Urothelium cell line (cell line): ENCODE measurements at regions not wholly inside any gene's neighbourhood (a gene's known extent, or its start where the extent isn't known, plus 50 kb on each side); places are given as distances from the start of the nearest gene placed in this dataset.
"Not testable (repeated sequence)": the region's sequence is repeated elsewhere in the genome, so short reads cannot be mapped to it uniquely, and the experiment has no call there.

Source experiments
- DNase-seq: peaks from one replicate; pipeline ENCODE4 v3.0.0; 2011; ENCODE audit warnings: low spot score, mixed read lengths
- FAIRE-seq: peaks from 2 replicates; lab custom pipeline; 2011; peaks lifted over from hg19 to GRCh38; lab: Jason Lieb, UNC

DNA sequence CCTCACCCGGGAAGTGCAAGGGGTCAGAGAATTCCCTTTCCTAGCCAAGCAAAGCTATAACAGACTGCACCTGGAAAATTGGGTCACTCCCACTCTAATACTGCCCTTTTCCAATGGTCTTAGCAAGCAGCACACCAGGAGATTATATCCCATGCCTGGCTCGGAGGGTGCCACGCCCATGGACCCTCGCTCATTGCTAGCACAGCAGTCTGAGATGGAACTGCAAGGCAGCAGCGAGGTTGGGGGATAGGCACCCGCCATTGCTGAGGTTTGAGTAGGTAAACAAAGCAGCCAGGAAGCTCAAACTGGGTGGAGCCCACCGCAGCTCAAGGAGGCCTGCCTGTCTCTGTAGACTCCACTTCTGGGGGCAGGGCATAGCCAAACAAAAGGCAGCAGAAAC, 386.5 kb downstream of the CENPW start:
- not testable (repeated sequence) for DNase-seq, FAIRE-seq

DNA sequence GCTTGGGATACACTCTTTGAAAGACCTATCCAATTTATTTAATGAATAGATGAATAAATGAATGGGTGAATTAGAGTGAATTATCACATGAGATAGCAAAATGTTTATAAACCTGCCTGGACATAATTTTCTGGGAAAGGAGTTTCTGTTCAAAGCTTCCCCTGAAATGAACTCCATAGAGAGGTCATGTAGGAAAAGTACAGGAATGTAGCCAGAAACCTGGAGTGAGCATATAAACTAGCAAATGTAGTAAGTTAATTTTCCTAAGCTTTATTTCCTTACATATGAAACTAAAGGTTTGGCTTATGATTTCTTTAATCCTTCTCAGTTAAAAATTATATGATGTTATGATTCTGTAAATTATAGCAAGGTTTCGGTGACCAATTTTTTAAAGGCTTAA, 380.3 kb upstream of the RSPO3 start:
- FAIRE-seq (no peak), DNase-seq (no peak)

DNA sequence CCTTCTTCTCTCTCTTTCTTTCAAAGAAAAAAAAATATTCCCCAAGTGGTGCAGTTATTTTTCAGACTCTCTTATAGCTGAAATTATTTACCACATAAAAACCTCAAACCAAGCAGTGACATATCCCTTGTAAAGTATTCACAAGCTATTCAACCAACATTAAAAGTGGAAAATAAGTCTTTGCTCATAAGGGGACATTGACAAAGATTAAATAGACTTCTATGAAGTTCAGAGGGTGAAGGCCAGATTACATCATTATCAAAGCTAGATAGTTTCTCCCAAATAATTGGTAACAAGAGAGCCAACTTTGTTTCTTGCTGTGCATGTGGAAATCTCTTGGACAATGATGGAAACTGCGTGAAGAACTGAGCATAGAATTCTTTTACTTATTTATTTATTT, 379.8 kb upstream of the RSPO3 start:
- DNase-seq (no peak), FAIRE-seq (no peak)

DNA sequence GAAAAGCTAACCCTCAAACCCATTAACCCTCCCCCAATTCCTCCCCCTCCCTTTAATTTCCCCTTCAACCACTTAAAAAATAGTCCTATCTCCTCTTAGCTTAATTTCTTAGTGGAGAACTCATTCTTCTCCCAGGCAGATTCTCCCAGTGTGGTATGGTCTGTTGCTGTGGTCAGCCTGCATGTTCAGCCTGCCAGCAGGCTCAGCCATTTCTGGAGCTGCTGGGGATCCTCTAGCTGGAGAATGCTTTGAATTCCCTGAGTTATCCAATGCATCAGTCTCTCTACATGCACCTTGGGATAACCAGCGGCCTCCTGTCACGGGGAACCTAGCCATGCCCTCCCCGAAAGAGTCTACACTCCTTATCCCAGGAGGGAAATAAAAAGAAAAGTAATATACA, 375.4 kb upstream of the RSPO3 start:
- DNase-seq (no peak), FAIRE-seq (no peak)

DNA sequence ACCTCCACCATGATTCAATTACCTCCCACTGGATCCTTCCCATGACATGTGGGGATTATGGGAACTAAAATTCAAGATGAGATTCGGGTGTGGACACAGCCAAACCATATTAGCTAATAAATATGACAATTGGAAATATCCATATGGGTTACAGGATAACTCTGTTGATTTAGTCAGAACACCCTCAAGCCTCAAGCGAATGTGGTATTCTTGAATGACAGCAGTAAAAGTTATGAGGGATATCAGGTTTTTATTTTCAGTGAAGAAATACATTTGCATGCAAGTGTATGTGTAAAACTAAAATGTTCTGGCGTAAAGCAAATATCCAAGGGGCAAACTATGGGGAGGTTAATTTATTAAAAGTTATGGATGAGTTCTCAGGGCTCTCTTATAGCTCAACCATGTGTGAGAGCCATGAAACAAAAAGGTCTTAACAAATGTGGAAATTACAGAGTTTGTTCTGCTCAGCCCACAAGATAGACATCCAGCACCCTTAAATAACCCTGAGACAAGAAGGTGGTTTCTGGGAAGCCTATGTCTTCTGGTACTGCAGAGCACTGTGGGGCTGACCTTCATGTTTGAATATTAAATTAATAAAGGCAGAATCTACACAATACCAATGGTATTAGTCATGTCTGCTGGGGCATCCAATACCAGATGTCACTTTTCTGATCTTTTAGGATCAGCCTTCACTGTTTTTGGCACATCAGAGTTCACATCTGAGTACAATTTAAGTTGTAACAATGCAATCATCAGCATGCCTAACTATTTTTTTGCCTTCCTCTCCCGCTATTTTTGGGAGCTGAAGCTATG, 370.5 kb upstream of the RSPO3 start:
- DNase-seq = no peak
- no peak for FAIRE-seq

DNA sequence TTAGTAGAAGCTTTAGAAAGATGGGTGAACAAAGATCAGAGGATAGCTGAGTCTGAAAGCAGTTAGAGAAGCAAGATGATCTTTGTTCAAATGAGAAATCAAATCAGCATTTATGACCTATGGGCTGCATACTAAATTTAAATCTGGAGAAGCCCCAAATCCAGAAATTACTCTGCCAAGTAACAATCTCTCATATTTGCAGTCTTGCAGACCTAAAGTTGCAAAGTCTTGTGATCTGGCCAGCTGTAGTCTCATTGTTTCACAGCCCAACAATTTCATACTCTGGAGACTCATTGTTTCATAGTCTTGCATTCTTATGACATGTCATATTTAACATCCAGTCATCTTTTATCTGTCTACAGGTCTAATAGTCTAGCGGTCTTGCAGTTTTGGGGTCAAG, 364.9 kb upstream of the RSPO3 start:
- FAIRE-seq (no peak), DNase-seq (no peak)

DNA sequence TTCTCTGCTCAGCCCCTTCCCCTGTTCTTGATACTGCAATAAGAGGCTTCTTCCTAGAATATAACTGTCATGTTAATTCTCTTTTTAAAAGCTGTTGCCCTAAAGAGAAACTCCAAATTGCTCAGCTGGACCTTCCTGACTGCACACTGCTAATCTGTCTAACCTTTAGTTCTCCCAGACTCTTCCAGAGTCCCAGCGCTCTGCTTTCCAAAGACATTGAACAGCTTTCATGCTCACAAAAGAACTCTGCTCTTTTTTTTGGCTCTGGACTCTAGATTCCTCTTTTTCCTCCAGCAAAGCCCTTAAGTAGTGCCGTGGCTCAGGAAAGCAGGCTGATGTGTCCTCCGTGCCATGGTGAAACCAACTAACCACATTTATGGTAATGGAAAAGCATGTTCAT, 356.6 kb upstream of the RSPO3 start:
- DNase-seq (no peak), FAIRE-seq (no peak)

DNA sequence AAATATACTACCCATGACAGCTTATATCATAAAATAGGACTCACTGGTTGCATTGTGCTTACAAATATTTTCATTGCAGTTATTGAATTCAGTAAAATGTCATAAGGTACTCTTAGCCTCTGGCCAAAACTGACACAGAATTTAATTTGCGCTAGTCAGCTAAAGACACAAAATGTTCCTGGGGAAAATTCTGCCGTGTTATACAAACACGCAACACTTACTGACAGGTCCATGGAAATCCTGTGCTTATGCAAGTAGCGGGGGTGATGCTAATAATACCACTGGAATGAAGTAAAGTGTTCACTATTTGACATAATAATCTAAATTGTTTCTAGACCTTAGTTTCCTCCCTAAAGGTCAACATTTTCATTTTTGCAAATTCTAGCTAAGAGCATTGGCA, 354.4 kb upstream of the RSPO3 start:
- FAIRE-seq = no peak
- DNase-seq = no peak

DNA sequence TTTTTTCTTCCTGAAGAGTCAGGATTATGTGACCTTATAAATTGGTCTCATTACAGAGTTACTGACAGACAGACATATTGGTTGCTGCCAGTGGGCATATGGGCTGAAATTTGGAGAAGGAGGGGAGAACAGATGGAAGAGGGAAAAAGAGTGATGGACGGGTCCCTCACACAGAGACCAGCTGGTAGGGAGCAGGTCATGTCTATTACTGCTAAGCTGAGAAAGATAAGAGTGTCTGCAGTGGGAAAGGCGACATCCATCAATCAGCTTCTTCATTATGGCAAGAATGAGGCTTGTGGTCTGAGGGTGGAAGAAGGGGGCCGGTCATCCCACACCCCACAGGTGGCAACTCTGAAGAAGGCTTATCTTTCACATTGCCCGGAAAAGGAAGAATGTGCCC, 353.8 kb upstream of the RSPO3 start:
- FAIRE-seq = peak; percentile 20
- no peak for DNase-seq

DNA sequence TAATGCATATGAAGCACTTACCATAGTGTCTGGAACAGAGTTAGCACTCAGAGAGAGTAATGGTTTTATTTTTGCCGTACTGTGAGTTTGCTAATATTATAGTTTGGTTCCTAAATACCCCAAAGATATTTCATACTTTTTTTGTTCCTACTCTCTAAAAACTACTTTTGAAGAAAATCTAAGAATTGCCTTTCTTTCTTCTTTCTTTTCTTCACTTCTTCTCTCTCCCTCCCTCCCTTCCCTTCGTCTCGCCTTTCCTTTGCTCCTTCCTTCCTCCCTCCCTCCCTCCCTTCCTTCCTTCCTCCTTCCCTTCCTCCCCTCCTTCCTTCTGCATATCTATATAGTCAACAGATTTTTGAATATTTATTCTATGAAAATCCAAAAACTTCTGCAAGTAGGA, 351.7 kb upstream of the RSPO3 start:
- DNase-seq = no peak
- FAIRE-seq = no peak

DNA sequence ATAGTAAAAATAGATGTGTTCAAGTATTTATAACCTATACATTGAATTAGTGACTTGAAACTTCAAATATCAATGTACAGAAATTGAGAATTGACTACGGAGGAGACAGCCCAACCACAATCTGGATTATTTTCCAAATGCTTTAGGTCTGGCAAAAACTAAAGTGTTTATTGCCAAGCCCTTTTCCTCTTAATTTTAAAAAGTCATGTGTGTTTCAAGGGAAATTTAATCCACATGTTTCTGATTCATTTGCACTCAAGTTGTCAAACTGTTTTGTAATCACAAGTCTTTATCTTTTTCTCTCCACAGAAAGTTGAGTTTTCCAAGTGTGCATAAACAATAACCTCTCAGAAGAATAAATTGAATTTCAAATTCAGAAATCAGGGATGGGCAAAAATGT, 350.8 kb upstream of the RSPO3 start:
- DNase-seq (no peak), FAIRE-seq (no peak)

DNA sequence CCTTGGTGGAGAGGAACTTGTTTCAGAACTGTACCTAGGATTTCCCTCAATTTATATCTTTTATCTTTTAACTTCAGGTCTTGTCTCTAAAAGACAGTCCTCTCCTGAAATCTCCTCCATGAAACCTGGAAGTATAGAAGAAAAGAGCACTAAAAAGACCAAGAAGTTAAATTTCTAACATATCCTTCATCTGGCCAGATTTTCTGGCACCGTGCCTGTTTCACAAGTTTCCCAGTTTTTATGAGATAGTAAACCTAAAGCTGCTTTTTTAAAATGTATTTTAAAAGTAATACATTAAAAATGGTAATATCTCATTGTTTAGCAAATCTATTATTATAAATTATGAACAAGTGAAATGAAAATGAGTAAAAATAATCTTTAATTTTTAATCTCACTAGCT, 348.3 kb upstream of the RSPO3 start:
- FAIRE-seq (no peak), DNase-seq (no peak)

DNA sequence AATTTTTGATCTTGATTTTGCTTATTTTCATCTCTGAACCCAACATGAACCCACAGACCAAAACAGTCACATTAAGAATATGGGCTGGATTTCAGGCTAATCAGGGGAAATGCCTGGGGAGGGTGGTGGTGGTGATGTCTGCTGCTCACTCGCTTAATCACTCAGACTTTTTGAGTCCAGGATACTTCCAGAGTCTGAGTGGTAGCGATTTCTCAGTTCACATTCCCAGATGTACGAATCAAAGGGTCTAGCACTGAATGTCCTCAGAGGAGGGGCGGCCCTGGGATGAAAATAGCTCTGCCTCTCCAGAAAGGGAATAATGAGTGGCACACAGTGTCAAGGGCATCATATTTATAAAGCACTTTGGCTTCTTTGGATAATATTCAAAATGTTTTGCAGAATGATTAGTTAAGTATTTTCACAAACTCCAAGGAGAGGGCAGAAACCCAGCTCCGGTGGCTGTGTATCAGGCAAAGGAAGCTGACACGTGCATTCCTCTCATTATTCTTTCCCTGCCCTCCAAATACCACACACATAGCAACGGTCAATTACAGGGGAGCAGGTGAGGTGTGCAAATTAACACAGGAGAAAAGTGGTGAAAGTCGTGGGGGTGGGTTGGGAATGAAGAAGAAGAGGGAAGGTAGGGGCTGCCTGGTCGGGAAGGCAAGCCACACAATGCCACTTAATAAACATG, 345.2 kb upstream of the RSPO3 start:
- no peak for FAIRE-seq
- DNase-seq = no peak

DNA sequence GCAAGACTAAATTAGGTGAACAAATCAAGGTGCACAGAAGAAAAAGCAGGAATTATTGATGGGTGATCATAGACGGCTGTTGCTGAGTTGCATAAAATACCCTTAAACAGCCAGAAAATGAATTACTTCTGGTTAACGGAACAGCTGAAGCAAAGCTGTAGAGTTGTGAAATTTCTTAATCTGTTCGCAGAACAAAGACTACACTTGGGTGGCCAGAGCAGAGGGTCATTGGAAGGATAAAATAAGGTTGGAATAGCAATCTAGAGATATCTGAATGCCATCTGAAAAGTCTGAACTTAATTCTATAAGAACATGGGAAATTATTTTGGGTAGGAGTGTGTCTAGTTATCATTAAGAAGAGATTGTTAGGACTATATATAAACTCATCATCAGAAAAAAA, 339.1 kb upstream of the RSPO3 start:
- FAIRE-seq (no peak), DNase-seq (no peak)

DNA sequence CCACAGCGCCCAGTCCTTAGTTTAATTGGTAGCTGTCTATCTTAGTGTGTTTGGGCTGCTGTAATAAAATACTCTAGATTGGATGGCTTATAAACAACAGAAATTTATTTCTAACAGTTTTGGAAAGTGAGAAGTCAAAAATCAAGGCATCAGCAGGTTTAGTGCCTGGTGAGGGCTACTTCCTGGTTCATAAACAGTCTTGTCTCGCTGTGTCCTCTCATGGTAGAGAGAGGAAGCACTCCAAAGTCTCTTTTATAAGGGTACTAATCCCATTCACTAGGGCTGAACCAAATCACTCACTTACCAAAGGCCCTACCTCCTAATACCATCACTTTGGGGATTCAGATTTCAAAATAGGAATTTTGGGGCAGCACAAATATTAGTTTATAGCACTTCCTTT, 336.9 kb upstream of the RSPO3 start:
- FAIRE-seq (no peak), DNase-seq (no peak)

DNA sequence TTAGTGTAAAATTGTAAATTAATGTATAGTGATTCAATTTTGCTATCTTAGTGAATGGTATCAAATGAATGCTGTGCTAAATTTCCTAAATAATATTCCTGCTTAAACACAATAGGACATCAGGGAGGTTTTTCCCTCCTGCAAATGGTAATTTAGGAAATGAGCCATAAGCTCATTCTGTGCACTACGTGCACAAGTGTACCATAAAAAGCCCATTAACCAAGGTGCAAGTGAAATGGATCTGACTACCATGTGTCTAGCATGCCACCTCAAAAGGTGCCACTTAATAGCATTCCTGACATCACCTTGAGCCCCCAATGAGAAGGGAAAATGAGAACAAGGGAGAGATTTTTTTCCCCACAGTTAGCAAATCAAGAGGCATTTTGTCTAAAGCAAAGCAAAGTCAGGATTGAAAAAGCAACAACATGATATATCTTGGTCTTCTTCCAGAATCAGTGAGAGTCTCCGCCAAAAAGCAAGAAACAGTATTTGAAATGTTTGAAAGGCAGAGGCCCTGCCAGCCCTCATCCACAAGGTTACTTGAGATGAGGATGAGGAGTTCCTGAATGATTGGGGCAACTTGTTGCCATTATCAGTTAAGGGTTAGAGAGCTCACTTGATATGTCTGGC, 334.2 kb upstream of the RSPO3 start:
- FAIRE-seq (no peak), DNase-seq (no peak)

DNA sequence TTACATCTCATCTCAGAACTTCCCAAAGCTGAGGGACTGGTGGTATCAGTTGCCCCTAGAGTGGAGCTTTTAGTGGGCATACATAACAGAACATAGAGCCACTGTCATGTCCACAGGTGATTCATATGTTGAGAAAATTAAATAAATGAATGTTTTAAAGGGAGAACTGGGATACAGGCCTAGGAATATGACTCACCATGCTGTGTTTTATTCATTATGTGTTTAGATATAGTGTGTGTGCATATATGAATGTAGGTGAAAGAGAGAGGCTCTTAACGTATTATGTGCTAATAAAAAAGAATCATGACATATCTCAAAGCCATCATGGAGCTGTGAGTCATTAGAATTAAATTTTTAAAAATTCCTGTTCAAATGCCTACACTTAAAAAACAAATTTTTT, 332.2 kb upstream of the RSPO3 start:
- no peak for FAIRE-seq

DNA sequence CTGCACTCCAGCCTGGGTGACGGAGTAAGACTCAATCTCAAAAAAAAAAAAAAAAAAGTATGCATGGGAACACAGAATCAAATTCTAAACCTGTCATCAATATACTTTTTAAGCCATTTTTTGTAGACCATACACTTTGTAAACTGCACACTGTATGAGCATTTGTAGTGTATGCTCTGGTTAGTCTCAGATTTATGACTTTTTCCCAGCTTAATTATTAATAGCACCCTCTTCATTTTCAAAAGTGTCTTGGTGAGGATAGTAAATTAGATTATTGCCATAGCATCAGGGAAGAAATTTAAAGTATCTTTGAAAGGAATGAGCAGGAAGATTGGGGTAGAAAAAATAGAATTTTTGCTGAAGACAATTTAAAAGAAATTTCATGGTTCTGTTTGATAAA, 330.8 kb upstream of the RSPO3 start:
- FAIRE-seq (no peak), DNase-seq (no peak)

More for the DNA sequence above, 332.2 kb upstream of the RSPO3 start:
- DNase-seq = no peak

DNA sequence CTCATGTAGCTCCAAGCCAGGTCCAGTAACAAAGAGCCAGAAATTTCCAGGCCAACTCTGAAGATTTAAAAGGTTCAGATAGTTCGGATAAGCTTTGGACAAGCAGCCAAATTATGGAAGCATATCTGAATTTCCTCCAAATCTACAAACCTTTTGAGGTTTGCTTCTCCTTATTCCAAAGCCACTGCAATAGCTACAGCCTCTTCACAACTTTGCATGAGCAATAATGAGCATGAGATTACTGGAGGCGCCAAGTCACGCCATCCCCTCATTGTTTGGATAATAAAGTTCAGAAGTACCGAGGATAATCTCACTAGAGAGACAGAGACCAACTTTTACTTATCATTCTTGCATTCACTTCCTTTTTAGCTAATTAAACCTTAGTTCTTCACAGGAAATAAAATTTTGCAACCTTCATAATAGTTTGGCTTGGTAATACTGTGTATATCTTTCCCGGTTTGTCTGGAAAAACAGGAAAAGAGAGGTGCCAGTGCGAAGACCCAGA, 329.6 kb upstream of the RSPO3 start:
- FAIRE-seq (no peak), DNase-seq (no peak)

DNA sequence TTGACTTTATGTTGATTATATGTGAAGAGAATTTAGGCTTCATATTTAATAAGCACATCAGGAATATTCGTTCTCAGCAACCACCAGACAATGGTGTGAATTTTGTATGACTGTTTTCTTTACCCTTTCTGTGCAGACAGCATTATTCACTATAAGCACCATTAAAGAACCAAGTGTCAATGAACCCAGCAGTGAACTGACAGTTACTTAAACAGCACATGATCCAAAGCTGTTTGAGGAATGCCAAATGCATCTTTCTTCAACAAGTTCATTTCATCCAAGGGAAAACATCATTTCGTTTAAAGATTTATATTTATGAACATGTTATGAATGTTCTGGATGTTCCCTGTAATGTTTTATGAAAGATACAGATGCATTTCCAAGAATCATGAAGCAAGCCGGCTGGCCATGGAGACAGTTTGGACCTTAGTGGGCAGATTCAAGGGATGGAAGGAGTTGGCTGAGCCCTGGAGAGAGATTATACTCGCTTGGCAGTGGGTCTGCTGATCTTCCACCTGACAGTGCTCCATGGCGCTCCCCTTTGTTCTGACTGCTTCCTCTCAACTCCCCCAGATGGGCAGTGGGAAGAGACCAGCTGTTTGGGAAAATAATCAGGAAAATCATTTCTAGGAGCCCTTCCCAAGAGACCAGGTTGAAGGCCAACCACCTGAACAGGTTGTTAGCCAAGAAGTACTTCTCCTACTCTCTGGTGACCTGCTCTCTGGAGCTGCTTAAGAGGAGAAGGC, 326.0 kb upstream of the RSPO3 start:
- no peak for FAIRE-seq
- no peak for DNase-seq

DNA sequence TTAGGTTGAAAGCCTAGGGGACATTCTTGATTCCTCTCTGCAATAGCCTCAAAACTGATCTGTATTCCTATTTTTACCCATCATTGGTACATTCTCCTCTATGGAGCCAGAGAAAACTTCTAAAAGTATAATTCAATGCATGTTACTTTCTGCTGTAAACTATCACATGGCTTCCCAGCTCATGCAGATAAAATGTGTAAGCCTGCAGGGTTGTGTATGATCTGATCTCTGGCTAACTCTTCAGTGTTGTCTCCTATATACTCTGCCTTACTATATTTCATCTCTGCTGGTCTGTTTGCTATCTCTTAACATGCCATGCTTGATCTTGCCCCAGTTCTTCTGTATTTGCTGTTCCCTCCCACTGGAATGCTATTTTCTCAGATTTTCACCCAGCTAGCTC, 323.3 kb upstream of the RSPO3 start:
- no peak for FAIRE-seq
- DNase-seq = no peak
